Fibroblast of skin of right biceps (primary cell): ENCODE measurements at regions not wholly inside any gene's neighbourhood (a gene's known extent, or its start where the extent isn't known, plus 50 kb on each side); places are given as distances from the start of the nearest gene placed in this dataset.
"Not testable (repeated sequence)": the region's sequence is repeated elsewhere in the genome, so short reads cannot be mapped to it uniquely, and the experiment has no call there.

Experiments used
- DNase-seq: peaks from one replicate; pipeline ENCODE4 v3.0.0-alpha.2; 2013

- DNase-seq = no peak
Observed at GRCh38 chr10:71086439-71087080, 125.8 kb upstream of the UNC5B start.

GRCh38 chr10:71087622-71088021 is 124.7 kb upstream of the UNC5B start:
- DNase-seq = no peak

GRCh38 chr10:71088054-71088453 is 124.3 kb upstream of the UNC5B start:
- DNase-seq = no peak

- DNase-seq = not testable (repeated sequence)
Observed at GRCh38 chr10:71088578-71088977, 123.8 kb upstream of the UNC5B start.

- no peak for DNase-seq
Observed at GRCh38 chr10:71089162-71089561, 123.2 kb upstream of the UNC5B start.

- DNase-seq = no peak
Observed at GRCh38 chr10:71090330-71090729, 122.0 kb upstream of the UNC5B start.

GRCh38 chr10:71090801-71091200 is 121.6 kb upstream of the UNC5B start:
- DNase-seq = no peak

GRCh38 chr10:71092812-71093401 is 119.5 kb upstream of the UNC5B start:
- no peak for DNase-seq

- DNase-seq = no peak
Observed at GRCh38 chr10:71093531-71093930, 118.8 kb upstream of the UNC5B start.

GRCh38 chr10:71094712-71095390 is 117.5 kb upstream of the UNC5B start:
- no peak for DNase-seq

GRCh38 chr10:71099731-71100361 is 112.5 kb upstream of the UNC5B start:
- no peak for DNase-seq

- no peak for DNase-seq
Observed at GRCh38 chr10:71103961-71104360, 108.4 kb upstream of the UNC5B start.

- DNase-seq = not testable (repeated sequence)
Observed at GRCh38 chr10:71106151-71106550, 106.2 kb upstream of the UNC5B start.

- not testable (repeated sequence) for DNase-seq
Observed at GRCh38 chr10:71107117-71107516, 105.3 kb upstream of the UNC5B start.

- not testable (repeated sequence) for DNase-seq
Observed at GRCh38 chr10:71108042-71108441, 104.3 kb upstream of the UNC5B start.

- no peak for DNase-seq
Observed at GRCh38 chr10:71112138-71112785, 100.1 kb upstream of the UNC5B start.

GRCh38 chr10:71116426-71116825 is 95.9 kb upstream of the UNC5B start:
- no peak for DNase-seq

- not testable (repeated sequence) for DNase-seq
Observed at GRCh38 chr10:71117589-71117988, 94.8 kb upstream of the UNC5B start.

GRCh38 chr10:71123023-71123422 is 89.3 kb upstream of the UNC5B start:
- DNase-seq = no peak

GRCh38 chr10:71124921-71125748 is 87.2 kb upstream of the UNC5B start:
- DNase-seq = no peak

GRCh38 chr10:71125749-71126107 is 86.6 kb upstream of the UNC5B start:
- DNase-seq = no peak

GRCh38 chr10:71126432-71126831 is 85.9 kb upstream of the UNC5B start:
- no peak for DNase-seq
